ENCODE measurements at regions not wholly inside any gene's neighbourhood (a gene's known extent, or its start where the extent isn't known, plus 50 kb on each side); places are given as distances from the start of the nearest gene placed in this dataset.

- intact Hi-C loops (cut with DNase I, micrococcal nuclease): no loop called here
- Mint-ChIP-seq H3K27ac (no peak overlapping the region), H3K36me3 (ENCODE audit: low read depth) (no peaks in the 10 kb centered on the region), H3K4me1 (ENCODE audit: low read depth) (no peaks in the 10 kb centered on the region), H3K4me3 (no peak overlapping the region), H3K9me3 (no peaks in the 10 kb centered on the region), H3K27me3 (no peaks in the 10 kb centered on the region)
- CTCF ChIA-PET: no interaction called here
- Histone ChIP-seq H3K4me3 (ENCODE audit: low read length) (no peak overlapping the region), H3K9me3 (ENCODE audit: control insufficient read depth in 1 of 2, insufficient read depth in 1 of 2, low read length in 2 of 2) (peaks cover 0 to 4% of the 10 kb centered on the region in 2 experiments), H3K27ac (ENCODE audit: low read depth in 1 of 2, low read length in 2 of 2) (no peak overlapping the region), H3K36me3 (ENCODE audit: insufficient read depth, low read length) (no peaks in the 10 kb centered on the region), H3K4me1 (ENCODE audit: insufficient read depth, low read length) (no peaks in the 10 kb centered on the region), H3K27me3 (ENCODE audit: control insufficient read depth in 1 of 2, insufficient read depth in 2 of 2, low read length in 2 of 2) (no peaks in the 10 kb centered on the region)
- ATAC-seq (ENCODE audit: poor library complexity) (no peak), DNase-seq (no peak)
- POLR2A ChIA-PET: no interaction called here
- TF ChIP-seq, protein P1, sequence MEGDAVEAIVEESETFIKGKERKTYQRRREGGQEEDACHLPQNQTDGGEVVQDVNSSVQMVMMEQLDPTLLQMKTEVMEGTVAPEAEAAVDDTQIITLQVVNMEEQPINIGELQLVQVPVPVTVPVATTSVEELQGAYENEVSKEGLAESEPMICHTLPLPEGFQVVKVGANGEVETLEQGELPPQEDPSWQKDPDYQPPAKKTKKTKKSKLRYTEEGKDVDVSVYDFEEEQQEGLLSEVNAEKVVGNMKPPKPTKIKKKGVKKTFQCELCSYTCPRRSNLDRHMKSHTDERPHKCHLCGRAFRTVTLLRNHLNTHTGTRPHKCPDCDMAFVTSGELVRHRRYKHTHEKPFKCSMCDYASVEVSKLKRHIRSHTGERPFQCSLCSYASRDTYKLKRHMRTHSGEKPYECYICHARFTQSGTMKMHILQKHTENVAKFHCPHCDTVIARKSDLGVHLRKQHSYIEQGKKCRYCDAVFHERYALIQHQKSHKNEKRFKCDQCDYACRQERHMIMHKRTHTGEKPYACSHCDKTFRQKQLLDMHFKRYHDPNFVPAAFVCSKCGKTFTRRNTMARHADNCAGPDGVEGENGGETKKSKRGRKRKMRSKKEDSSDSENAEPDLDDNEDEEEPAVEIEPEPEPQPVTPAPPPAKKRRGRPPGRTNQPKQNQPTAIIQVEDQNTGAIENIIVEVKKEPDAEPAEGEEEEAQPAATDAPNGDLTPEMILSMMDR (IDR thresholded peaks at IDR 0.05): no peak
Observed at GRCh38 chr2:409523-409922, 121.6 kb upstream of the ALKAL2 start.

- H3K4me1 Mint-ChIP-seq (ENCODE audit: low read depth): no peaks in the 10 kb centered on the region
- H3K36me3 ChIP-seq (ENCODE audit: insufficient read depth, low read length): no peaks in the 10 kb centered on the region
- intact Hi-C loops (cut with DNase I, micrococcal nuclease): no loop called here
- POLR2A ChIA-PET: no interaction called here
- H3K36me3 Mint-ChIP-seq (ENCODE audit: low read depth): no peaks in the 10 kb centered on the region
- no peak overlapping the region for H3K27ac Mint-ChIP-seq
- CTCF ChIA-PET: no interaction called here
- no peaks in the 10 kb centered on the region for H3K27me3 ChIP-seq (ENCODE audit: control insufficient read depth in 1 of 2, insufficient read depth in 2 of 2, low read length in 2 of 2)
- DNase-seq (no peak), ATAC-seq (ENCODE audit: poor library complexity) (no peak)
- TF ChIP-seq, protein P1 (IDR thresholded peaks at IDR 0.05): no peak
- no peaks in the 10 kb centered on the region for H3K9me3 Mint-ChIP-seq
- H3K9me3 ChIP-seq (ENCODE audit: control insufficient read depth in 1 of 2, insufficient read depth in 1 of 2, low read length in 2 of 2): peaks cover 0 to 12% of the 10 kb centered on the region in 2 experiments
- H3K27me3 Mint-ChIP-seq: no peaks in the 10 kb centered on the region
- no peaks in the 10 kb centered on the region for H3K4me1 ChIP-seq (ENCODE audit: insufficient read depth, low read length)
- H3K27ac ChIP-seq (ENCODE audit: low read depth in 1 of 2, low read length in 2 of 2): no peak overlapping the region
- no peak overlapping the region for H3K4me3 ChIP-seq (ENCODE audit: low read length)
- H3K4me3 Mint-ChIP-seq: no peak overlapping the region
Observed at GRCh38 chr2:407630-408029, 119.7 kb upstream of the ALKAL2 start.

DNA sequence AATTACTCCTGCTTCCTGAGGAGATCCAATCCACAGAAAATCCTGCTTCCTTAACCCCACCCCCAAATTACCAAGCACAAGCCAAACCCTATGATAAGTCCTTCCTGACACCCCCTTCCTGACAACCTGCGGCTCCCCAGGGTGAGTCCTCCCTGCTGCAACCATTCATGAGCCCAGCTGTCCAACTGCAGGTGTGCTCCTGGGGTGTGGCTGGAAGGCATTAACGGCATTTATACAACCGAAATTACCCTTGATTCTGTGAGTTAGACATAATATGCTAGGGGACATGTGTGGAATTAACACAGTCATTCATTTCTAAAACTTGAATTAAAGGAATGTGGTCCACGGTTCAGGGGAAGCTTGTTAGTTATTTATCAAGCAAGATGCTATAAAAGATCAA is 119.0 kb upstream of the ALKAL2 start:
- no peaks in the 10 kb centered on the region for H3K27me3 ChIP-seq (ENCODE audit: control insufficient read depth in 1 of 2, insufficient read depth in 2 of 2, low read length in 2 of 2)
- H3K27ac Mint-ChIP-seq: no peak overlapping the region
- no peaks in the 10 kb centered on the region for H3K4me1 ChIP-seq (ENCODE audit: insufficient read depth, low read length)
- no peaks in the 10 kb centered on the region for H3K36me3 Mint-ChIP-seq (ENCODE audit: low read depth)
- POLR2A ChIA-PET: no interaction called here
- no peaks in the 10 kb centered on the region for H3K9me3 Mint-ChIP-seq
- H3K36me3 ChIP-seq (ENCODE audit: insufficient read depth, low read length): no peaks in the 10 kb centered on the region
- no peak for ATAC-seq (ENCODE audit: poor library complexity)
- no peak overlapping the region for H3K27ac ChIP-seq (ENCODE audit: low read depth in 1 of 2, low read length in 2 of 2)
- no peaks in the 10 kb centered on the region for H3K27me3 Mint-ChIP-seq
- H3K4me3 ChIP-seq (ENCODE audit: low read length): no peak overlapping the region
- no peak for DNase-seq
- no peaks in the 10 kb centered on the region for H3K4me1 Mint-ChIP-seq (ENCODE audit: low read depth)
- TF ChIP-seq, protein P1 (IDR thresholded peaks at IDR 0.05): no peak
- H3K4me3 Mint-ChIP-seq: no peak overlapping the region
- CTCF ChIA-PET: no interaction called here
- intact Hi-C loops (cut with DNase I, micrococcal nuclease): no loop called here
- H3K9me3 ChIP-seq (ENCODE audit: control insufficient read depth in 1 of 2, insufficient read depth in 1 of 2, low read length in 2 of 2): peaks cover 0 to 12% of the 10 kb centered on the region in 2 experiments

Data from CD4-positive, alpha-beta T cell (primary cell).